Tibial artery (tissue), 4 donors: ENCODE measurements at regions not wholly inside any gene's neighbourhood (a gene's known extent, or its start where the extent isn't known, plus 50 kb on each side); places are given as distances from the start of the nearest gene placed in this dataset.

Experiments
- DNase-seq, 2 donors: peaks; one replicate each; pipeline ENCODE4 v3.0.0-alpha.2; 2019
- H3K27ac ChIP-seq, 2 donors: fragments of 200-600 bp; sonication (generic) in 1 of 2; 1 replicate in 1 of 2; 2 replicates in 1 of 2; pipeline ENCODE4 v1.5.1; 2018 to 2019; ENCODE audit warnings: mild to moderate bottlenecking in 1 of 2
- H3K27me3 ChIP-seq, 2 donors: fragments of 200-600 bp; sonication (generic) in 1 of 2; one replicate each; pipeline versions ENCODE4 v1.5.1 to v1.6.0; 2016 to 2019
- H3K36me3 ChIP-seq, 3 donors: fragments of 200-600 bp; sonication (generic) in 2 of 3; one replicate each; pipeline ENCODE4 v1.5.1; 2016 to 2019; ENCODE audit warnings: mild to moderate bottlenecking in 2 of 3
- H3K4me1 ChIP-seq, 4 donors: fragments of 200-600 bp; sonication (generic) in 2 of 4; 1 replicate in 3 of 4; 2 replicates in 1 of 4; pipeline ENCODE4 v1.5.1; 2016 to 2019
- H3K4me3 ChIP-seq, 2 donors: fragments of 200-600 bp; sonication (generic) in 1 of 2; 1 replicate in 1 of 2; 2 replicates in 1 of 2; pipeline ENCODE4 v1.5.1; 2018 to 2019; ENCODE audit warnings: mild to moderate bottlenecking in 2 of 2
- H3K9me3 ChIP-seq, 3 donors: fragments of 200-600 bp; sonication (generic) in 1 of 3; one replicate each; pipeline ENCODE4 v1.5.1; 2016 to 2019
- CTCF ChIP-seq, 2 experiments: fragments of 200-600 bp in 1 of 2; fragments of 450-650 bp in 1 of 2; IDR thresholded peaks; one replicate each; pipeline ENCODE4 v1.5.1; 2017 to 2019; ENCODE audit warnings: antibody characterized with exemption in 2 of 2, mild to moderate bottlenecking in 1 of 2, moderate library complexity in 1 of 2
- intact Hi-C: fragments of 100-400 bp; cut with DNase I; formaldehyde crosslinking; loops from one replicate; pipeline ENCODE4 v1.15.0; 2023; ENCODE audit warnings: low total_unique reads

GRCh38 chr16:17544304-17544703, 73.5 kb upstream of the XYLT1 start:
- Histone ChIP-seq H3K36me3 (no peaks in the 10 kb centered on the region), H3K4me3 (no peak overlapping the region), H3K27ac (no peak overlapping the region), H3K4me1 (no peaks in the 10 kb centered on the region), H3K9me3 (no peaks in the 10 kb centered on the region), H3K27me3 (peaks cover 0 to 18% of the 10 kb centered on the region in 2 donors)
- TF ChIP-seq CTCF (IDR thresholded peaks at IDR 0.05), result no peak
- intact Hi-C loops, result no loop called here
- DNase-seq, result no peak

GRCh38 chr16:17543073-17543472, 72.3 kb upstream of the XYLT1 start:
- no peak for TF ChIP-seq CTCF (IDR thresholded peaks at IDR 0.05)
- Histone ChIP-seq H3K27me3 (peaks cover 0 to 20% of the 10 kb centered on the region in 2 donors), H3K27ac (no peak overlapping the region), H3K4me3 (no peak overlapping the region), H3K4me1 (no peaks in the 10 kb centered on the region), H3K9me3 (no peaks in the 10 kb centered on the region), H3K36me3 (no peaks in the 10 kb centered on the region)
- intact Hi-C loops, result no loop called here
- DNase-seq, result no peak

GRCh38 chr16:17541324-17541723, 70.6 kb upstream of the XYLT1 start:
- intact Hi-C loops, result no loop called here
- no peaks in the 10 kb centered on the region for H3K9me3 ChIP-seq
- no peak overlapping the region for H3K27ac ChIP-seq
- H3K27me3 ChIP-seq, result peaks cover 0 to 31% of the 10 kb centered on the region in 2 donors
- no peak for TF ChIP-seq CTCF (IDR thresholded peaks at IDR 0.05)
- H3K36me3 ChIP-seq, result no peaks in the 10 kb centered on the region
- H3K4me1 ChIP-seq, result no peaks in the 10 kb centered on the region
- DNase-seq, result no peak
- no peak overlapping the region for H3K4me3 ChIP-seq

GRCh38 chr16:17538927-17539326, 68.2 kb upstream of the XYLT1 start:
- no peak for TF ChIP-seq CTCF (IDR thresholded peaks at IDR 0.05)
- Histone ChIP-seq H3K36me3 (no peaks in the 10 kb centered on the region), H3K4me3 (no peak overlapping the region), H3K27me3 (peaks cover 0 to 31% of the 10 kb centered on the region in 2 donors), H3K9me3 (no peaks in the 10 kb centered on the region), H3K4me1 (no peaks in the 10 kb centered on the region), H3K27ac (no peak overlapping the region)
- DNase-seq, result no peak
- intact Hi-C loops, result no loop called here

- DNase-seq, result no peak
- intact Hi-C loops, result no loop called here
- Histone ChIP-seq H3K27me3 (peaks cover 0 to 7% of the 10 kb centered on the region in 2 donors), H3K4me3 (no peak overlapping the region), H3K27ac (no peak overlapping the region), H3K9me3 (peaks cover 0 to 4% (median 0%) of the 10 kb centered on the region in 3 donors), H3K36me3 (no peaks in the 10 kb centered on the region), H3K4me1 (no peaks in the 10 kb centered on the region)
- no peak for TF ChIP-seq CTCF (IDR thresholded peaks at IDR 0.05)
These were observed 61.7 kb upstream of the XYLT1 start for GRCh38 chr16:17532338-17532995.
